GM21576 (cell line): ENCODE measurements at regions not wholly inside any gene's neighbourhood (a gene's known extent, or its start where the extent isn't known, plus 50 kb on each side); places are given as distances from the start of the nearest gene placed in this dataset.

Source experiments
- ATAC-seq: cut with Tn5 transposase; IDR thresholded peaks from one replicate; pipeline ENCODE4 v1.9.1; 2021; ENCODE audit warnings: mild to moderate bottlenecking, moderate library complexity; ENCODE audit not compliant: unreplicated experiment

DNA sequence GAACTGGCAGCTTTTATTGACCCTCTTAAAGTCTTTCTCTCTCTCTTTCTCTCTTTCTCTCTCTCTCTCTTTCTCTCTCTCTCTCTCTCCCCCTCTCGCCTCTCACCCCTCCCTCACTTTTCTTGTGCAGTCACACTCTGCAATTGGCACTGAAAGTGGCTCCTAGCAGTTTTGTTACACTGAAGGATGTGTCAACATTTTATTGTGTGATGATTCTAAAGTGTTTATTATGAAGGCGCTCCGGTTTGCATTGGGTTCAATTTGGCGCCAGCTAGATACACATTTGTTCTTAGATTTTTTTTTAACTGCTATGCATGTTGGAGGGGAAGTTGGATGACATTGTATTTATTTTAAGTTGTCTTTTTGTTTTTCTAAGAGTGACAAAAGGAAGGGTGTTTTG is 64.0 kb upstream of the CHRM3 start:
- no peak for ATAC-seq

DNA sequence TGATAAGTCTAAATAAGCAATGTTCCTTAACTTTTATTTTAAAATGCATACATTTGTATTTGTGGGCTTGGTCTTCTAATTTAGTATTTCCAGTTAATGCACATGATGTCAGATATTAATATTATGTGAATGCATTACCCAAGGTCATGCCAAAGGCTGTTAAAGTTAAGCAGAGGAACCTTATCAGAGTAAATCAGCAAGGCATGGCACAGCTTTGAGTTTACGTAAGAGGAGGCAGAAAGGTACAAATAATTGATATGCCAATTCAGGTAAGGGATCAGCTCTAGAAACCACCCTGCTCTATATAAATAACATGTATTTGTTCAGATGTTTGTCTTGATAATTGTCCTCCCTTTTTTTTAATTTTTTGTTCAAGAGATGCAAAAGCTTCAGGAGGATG is 64.5 kb upstream of the CHRM3 start:
- ATAC-seq = no peak

- ATAC-seq = no peak
Measured at GRCh38 chr1:239317948-239318347, 68.4 kb upstream of the CHRM3 start.

GRCh38 chr1:239315631-239316217 is 70.6 kb upstream of the CHRM3 start:
- ATAC-seq = no peak

GRCh38 chr1:239311331-239311730 is 75.0 kb upstream of the CHRM3 start:
- no peak for ATAC-seq

DNA sequence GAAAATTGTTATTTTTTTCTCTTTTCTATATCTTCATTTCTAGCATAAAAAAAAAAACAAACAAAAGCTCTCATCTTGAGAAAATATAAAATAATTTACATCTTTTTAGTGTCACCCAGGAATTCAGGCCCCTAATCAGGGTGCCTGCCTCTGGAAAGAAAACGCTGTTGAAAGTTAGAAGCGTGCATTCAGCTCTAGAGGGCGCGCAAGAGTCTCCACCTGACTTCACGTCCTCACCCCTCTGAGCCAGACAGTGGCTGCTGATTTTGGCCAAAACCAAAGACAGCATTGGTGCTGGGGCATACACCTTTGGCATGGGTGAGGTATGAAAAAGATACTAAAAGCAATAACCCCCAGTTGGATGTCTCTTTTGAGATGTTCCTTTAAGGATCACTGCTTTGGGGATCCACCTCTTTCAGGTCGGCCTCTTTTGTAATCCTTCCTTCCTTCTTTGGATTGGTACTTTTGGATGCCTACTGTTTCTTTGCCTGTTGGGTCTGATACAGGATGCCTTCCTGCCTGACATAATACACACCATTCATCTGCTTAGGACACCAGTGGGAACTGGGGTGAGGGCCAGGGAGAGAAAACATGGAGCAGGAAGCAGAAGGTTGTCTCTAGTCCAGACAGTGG is 77.6 kb upstream of the CHRM3 start:
- ATAC-seq = peak; percentile 49

DNA sequence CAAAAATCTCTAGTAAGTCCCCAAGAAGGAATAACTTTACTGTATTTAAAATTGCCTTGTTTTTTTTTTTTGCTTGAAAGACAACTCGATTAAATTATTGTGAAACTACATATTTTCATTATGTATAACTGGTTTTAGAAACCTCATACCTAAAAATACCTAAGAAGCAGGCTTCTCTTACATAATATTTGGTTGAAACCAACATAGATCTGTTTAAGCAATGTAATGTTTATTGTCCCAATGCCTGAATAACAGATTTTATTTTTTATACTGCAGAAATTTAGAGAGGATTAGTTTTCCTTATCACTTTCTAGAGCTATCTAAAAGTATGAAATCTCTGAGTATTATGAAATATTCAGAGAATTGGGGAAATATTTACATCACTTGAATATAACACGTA is 78.5 kb upstream of the CHRM3 start:
- no peak for ATAC-seq

DNA sequence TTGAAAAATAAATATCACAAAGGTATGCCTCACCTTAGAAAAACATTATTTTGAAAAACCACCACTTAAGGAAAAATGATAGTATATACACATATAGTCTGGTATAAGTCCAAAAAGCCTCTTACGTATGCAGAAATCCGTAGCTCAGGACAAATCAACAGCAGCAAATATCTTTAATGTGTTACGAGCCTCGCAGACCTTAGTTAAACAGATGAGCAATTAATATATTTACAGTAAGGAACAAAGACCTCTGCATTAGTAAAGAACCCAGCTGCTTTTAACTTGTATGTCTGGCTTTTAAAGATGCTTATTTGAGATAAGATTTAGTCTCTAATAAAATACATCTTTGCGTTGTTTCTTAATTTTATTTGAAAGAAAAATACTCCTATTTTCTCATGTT is 79.9 kb upstream of the CHRM3 start:
- ATAC-seq = no peak

DNA sequence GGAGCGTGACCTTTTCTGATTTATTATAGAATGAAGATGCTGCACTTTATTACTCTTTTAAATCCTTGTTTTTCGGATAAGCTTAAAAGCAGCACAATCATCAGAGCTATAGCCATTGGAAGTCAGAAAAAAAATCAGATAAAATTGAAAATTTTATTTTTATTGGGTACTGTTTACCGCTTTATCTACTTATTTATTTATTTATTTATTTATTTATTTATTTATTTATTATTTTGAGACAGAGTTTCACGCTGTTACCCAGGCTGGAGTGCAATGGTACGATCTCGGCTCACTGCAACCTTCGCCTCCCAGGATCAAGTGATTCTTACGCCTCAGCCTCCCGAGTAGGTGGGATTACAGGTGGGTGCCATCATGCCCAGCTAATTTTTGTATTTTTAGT is 83.1 kb upstream of the CHRM3 start:
- no peak for ATAC-seq

DNA sequence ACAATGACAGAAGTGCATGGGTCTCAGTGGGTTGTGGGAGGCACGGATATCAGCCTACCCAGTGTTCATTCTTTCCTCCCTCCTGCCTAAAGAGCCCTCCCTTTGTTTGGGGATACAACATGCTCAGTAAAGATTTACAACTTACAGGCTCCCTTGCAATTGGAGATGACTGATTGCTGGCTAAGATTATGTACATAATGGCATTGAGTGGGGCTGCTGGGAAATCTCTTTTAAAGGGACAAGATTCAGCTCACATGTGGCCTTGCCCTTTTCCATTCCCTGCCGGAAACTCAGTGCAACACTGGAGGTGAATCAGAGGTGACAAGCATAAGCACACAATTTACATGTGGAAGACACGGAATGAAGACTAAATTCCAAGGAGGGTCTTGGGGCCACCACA is 83.7 kb upstream of the CHRM3 start:
- no peak for ATAC-seq

- ATAC-seq = no peak
Measured at GRCh38 chr1:239301251-239301650, 85.1 kb upstream of the CHRM3 start.

DNA sequence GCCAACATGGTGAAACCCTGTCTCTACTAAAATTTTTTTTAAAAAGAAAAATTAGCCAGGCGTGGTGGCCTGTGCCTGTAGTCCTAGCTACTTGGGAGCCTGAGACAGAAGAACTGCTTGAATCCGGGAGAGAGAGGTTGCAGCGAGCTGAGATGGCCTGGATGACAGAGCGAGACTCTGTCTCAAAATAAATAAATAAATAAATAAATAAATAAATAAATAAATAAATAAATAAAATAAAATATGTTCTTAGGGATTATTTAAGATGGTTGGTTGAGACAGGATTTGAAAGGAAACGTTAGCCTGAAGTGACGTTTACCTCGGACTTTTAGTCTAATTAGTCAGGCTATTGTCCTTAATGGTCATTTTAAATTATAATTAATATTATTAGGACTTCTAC is 88.5 kb upstream of the CHRM3 start:
- no peak for ATAC-seq

GRCh38 chr1:239293350-239294110 is 92.8 kb upstream of the CHRM3 start:
- no peak for ATAC-seq

GRCh38 chr1:239288820-239289554 is 97.4 kb upstream of the CHRM3 start:
- no peak for ATAC-seq

- ATAC-seq = no peak
Measured at GRCh38 chr1:239287296-239287695, 99.1 kb upstream of the CHRM3 start.

- ATAC-seq = no peak
Measured at GRCh38 chr1:239283216-239283615, 103.2 kb upstream of the CHRM3 start.

DNA sequence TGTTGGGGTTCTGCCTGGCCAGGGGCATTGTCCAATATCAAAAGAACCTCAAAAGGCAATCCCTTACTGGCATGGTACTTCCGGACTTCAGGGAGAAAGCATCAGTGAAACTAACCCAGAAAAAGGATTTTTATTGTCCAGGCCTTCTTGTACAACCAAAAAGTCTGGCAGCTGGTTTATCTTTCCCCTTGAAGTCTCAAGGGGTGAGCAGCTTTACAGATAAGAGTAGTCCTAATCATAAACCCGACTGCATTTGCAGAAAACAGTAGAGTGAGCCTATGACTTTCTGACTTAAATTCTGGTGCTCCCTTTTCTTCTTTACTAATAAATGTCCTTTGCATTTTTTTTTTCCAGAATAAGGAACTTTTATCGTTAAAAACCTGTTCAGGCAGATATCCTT is 104.0 kb upstream of the CHRM3 start:
- ATAC-seq = no peak

- no peak for ATAC-seq
Measured at GRCh38 chr1:239276051-239276450, 110.3 kb upstream of the CHRM3 start.

- ATAC-seq = no peak
Measured at GRCh38 chr1:239274242-239274830, 112.0 kb upstream of the CHRM3 start.

DNA sequence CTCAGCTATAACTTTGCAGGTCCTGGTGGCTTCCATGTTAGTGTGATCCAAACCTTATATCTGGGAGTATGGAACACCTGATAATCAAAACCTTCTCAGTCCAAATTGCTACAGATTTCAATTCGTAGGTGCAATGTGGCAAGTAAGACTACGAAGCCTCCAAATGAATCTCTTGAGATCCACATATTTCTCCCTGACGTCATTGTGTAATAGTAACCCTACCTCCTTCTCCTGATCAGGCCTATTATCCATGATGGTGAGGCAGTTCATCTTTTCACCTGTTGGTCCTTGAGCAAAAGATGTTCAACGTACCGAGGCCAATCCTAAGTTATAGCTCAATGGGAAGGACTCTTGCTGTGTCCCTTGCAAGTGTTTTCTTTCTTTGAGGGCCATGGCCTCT is 115.9 kb upstream of the CHRM3 start:
- no peak for ATAC-seq

GRCh38 chr1:239269706-239270105 is 116.7 kb upstream of the CHRM3 start:
- no peak for ATAC-seq
